ENCODE measurements at regions not wholly inside any gene's neighbourhood (a gene's known extent, or its start where the extent isn't known, plus 50 kb on each side); places are given as distances from the start of the nearest gene placed in this dataset.

DNA sequence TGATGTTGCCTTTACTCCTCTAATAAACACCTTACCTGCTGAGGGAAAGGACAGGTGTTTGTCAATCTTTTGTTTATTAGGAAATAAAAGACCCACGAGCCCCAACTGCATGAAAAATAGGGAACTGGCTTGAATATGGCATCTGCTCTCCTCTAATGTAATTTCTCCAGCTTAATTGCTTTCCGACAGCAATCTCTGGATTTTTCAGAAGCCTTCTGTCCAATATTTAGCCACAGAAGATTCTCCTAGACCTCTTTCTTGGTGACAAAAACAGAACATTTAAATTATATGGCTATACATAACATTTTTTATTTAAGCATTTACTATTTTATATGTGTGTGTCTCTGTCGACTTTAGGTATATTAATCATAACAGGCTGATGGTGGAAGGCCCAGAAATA is 317.4 kb upstream of the ADARB2 start:
- no peak for DNase-seq (ENCODE audit: low spot score)
- H3K27ac ChIP-seq (ENCODE audit: low read depth, low read length, poor library complexity, severe bottlenecking), result no peak overlapping the region
- H2AFZ ChIP-seq (ENCODE audit: low read length), result no peak overlapping the region
- no peak overlapping the region for H3K4me3 ChIP-seq (ENCODE audit: low read depth, low read length, poor library complexity, severe bottlenecking)
- H3K36me3 ChIP-seq (ENCODE audit: insufficient read depth, low read length), result no peaks in the 10 kb centered on the region
- ChIA-PET POLR2A (no interaction called here), CTCF (ENCODE audit: unreplicated experiment) (no interaction called here)
- TF ChIP-seq CTCF (conservative IDR thresholded peaks at IDR 0.05; ENCODE audit: low read length) (no peak), EZH2phosphoT487 (IDR thresholded peaks at IDR 0.05; ENCODE audit: borderline replicate concordance, low read depth, low read length) (no peak)
- H3K4me2 ChIP-seq (ENCODE audit: low read length), result no peak overlapping the region
- intact Hi-C loops (cut with micrococcal nuclease; ENCODE audit: unreplicated experiment), result no loop called here
- no TSS peak for BruUV-seq (replicated peaks)
- H3K9me2 ChIP-seq (ENCODE audit: insufficient read depth, low read length), result no peaks in the 10 kb centered on the region
- H3K4me1 ChIP-seq (ENCODE audit: insufficient read depth, low read length, poor library complexity, severe bottlenecking), result no peaks in the 10 kb centered on the region
- H3K9me3 ChIP-seq (ENCODE audit: low read length), result no peaks in the 10 kb centered on the region
- H3K79me2 ChIP-seq (ENCODE audit: insufficient read depth, low read depth, low read length), result no peaks in the 10 kb centered on the region
- no peaks in the 10 kb centered on the region for H4K20me1 ChIP-seq (ENCODE audit: insufficient read depth, low read length)

- intact Hi-C loops (cut with micrococcal nuclease; ENCODE audit: unreplicated experiment), result no loop called here
- Histone ChIP-seq H2AFZ (ENCODE audit: low read length) (no peak overlapping the region), H3K4me3 (ENCODE audit: low read depth, low read length, poor library complexity, severe bottlenecking) (no peak overlapping the region), H3K27ac (ENCODE audit: low read depth, low read length, poor library complexity, severe bottlenecking) (no peak overlapping the region), H3K4me2 (ENCODE audit: low read length) (no peak overlapping the region), H3K79me2 (ENCODE audit: insufficient read depth, low read depth, low read length) (no peaks in the 10 kb centered on the region), H3K9me2 (ENCODE audit: insufficient read depth, low read length) (no peaks in the 10 kb centered on the region), H3K4me1 (ENCODE audit: insufficient read depth, low read length, poor library complexity, severe bottlenecking) (no peaks in the 10 kb centered on the region), H3K9me3 (ENCODE audit: low read length) (no peaks in the 10 kb centered on the region), H4K20me1 (ENCODE audit: insufficient read depth, low read length) (no peaks in the 10 kb centered on the region), H3K36me3 (ENCODE audit: insufficient read depth, low read length) (no peaks in the 10 kb centered on the region)
- DNase-seq (ENCODE audit: low spot score), result no peak
- POLR2A ChIA-PET, result no interaction called here
- BruUV-seq (replicated peaks), result no TSS peak
- TF ChIP-seq CTCF (conservative IDR thresholded peaks at IDR 0.05; ENCODE audit: low read length), result no peak
- TF ChIP-seq EZH2phosphoT487 (IDR thresholded peaks at IDR 0.05; ENCODE audit: borderline replicate concordance, low read depth, low read length), result no peak
- CTCF ChIA-PET (ENCODE audit: unreplicated experiment), result no interaction called here
Observed at GRCh38 chr10:2053805-2054204, 316.5 kb upstream of the ADARB2 start.

- intact Hi-C loops (cut with micrococcal nuclease; ENCODE audit: unreplicated experiment), result no loop called here
- TF ChIP-seq CTCF (conservative IDR thresholded peaks at IDR 0.05; ENCODE audit: low read length), result no peak
- TF ChIP-seq EZH2phosphoT487 (IDR thresholded peaks at IDR 0.05; ENCODE audit: borderline replicate concordance, low read depth, low read length), result no peak
- DNase-seq (ENCODE audit: low spot score), result no peak
- H3K4me2 ChIP-seq (ENCODE audit: low read length), result no peak overlapping the region
- no peaks in the 10 kb centered on the region for H4K20me1 ChIP-seq (ENCODE audit: insufficient read depth, low read length)
- H3K9me2 ChIP-seq (ENCODE audit: insufficient read depth, low read length), result no peaks in the 10 kb centered on the region
- H3K27ac ChIP-seq (ENCODE audit: low read depth, low read length, poor library complexity, severe bottlenecking), result no peak overlapping the region
- no peak overlapping the region for H2AFZ ChIP-seq (ENCODE audit: low read length)
- no peaks in the 10 kb centered on the region for H3K36me3 ChIP-seq (ENCODE audit: insufficient read depth, low read length)
- H3K79me2 ChIP-seq (ENCODE audit: insufficient read depth, low read depth, low read length), result no peaks in the 10 kb centered on the region
- no peaks in the 10 kb centered on the region for H3K9me3 ChIP-seq (ENCODE audit: low read length)
- no peaks in the 10 kb centered on the region for H3K4me1 ChIP-seq (ENCODE audit: insufficient read depth, low read length, poor library complexity, severe bottlenecking)
- POLR2A ChIA-PET, result interaction anchor here (0.6 kb wide), 1 partner anchor 15 kb away, joined by 3 read pairs; no protein-coding TSS in a partner anchor
- CTCF ChIA-PET (ENCODE audit: unreplicated experiment), result no interaction called here
- BruUV-seq (replicated peaks), result no TSS peak
- H3K4me3 ChIP-seq (ENCODE audit: low read depth, low read length, poor library complexity, severe bottlenecking), result no peak overlapping the region
Observed at GRCh38 chr10:2051108-2051507, 313.8 kb upstream of the ADARB2 start.
